Motor neuron (in vitro differentiated cells): ENCODE measurements at regions not wholly inside any gene's neighbourhood (a gene's known extent, or its start where the extent isn't known, plus 50 kb on each side); places are given as distances from the start of the nearest gene placed in this dataset.
A peak's percentile ranks its signal among the peaks of the same experiment; 100 is the strongest.

ENCODE experiments used
- ATAC-seq, 8 experiments: fragments of 200-7000 bp; cut with Tn5 transposase; replicated peaks in 6 of 8; 2 replicates each; pipeline ENCODE4 v1.8.0; 2021; ENCODE audit warnings: mild to moderate bottlenecking in 8 of 8, moderate library complexity in 8 of 8
- H3K27ac ChIP-seq, 2 donors: fragments of 250-450 bp; sonication (Bioruptor Pico); 2 replicates each; pipeline ENCODE4 v1.9.0; 2021; ENCODE audit warnings: antibody characterized with exemption in 2 of 2, mild to moderate bottlenecking in 2 of 2, moderate library complexity in 1 of 2
- H3K4me1 ChIP-seq, 2 donors: fragments of 250-450 bp; sonication (Bioruptor Pico); replicated peaks in 1 of 2; 2 replicates each; pipeline ENCODE4 v1.6.1; 2021; ENCODE audit warnings: antibody characterized with exemption in 2 of 2, mild to moderate bottlenecking in 2 of 2, moderate library complexity in 1 of 2
- H3K4me3 ChIP-seq, 5 donors: fragments of 250-450 bp; sonication (Bioruptor Pico); 2 replicates each; pipeline ENCODE4 v1.9.0; 2021; ENCODE audit warnings: antibody characterized with exemption in 5 of 5, mild to moderate bottlenecking in 5 of 5, moderate library complexity in 4 of 5
- WGBS, 10 experiments: fragments of 450-650 bp; shearing (Covaris generic); methylation state at CpG; one replicate each; pipeline ENCODE4 v1.0.0; 2022; 5-methylcytosine and 5-hydroxymethylcytosine counted together
- in situ Hi-C, 9 experiments: fragments of 400-800 bp; cut with MboI; loops; one replicate each; pipeline ENCODE4 v1.15.0; 2021; ENCODE audit warnings: low sequenced_read_pairs in 9 of 9, low pct_unique_long_range_greater_than_20kb in 2 of 9; ENCODE audit not compliant: unreplicated experiment in 9 of 9

GRCh38 chr1:30386156-30386926 lies 337.0 kb downstream of the MATN1 start:
- 20 to 100% (median 67%) methylated on average over 1 to 9 of the region's 17 CpGs; no CpG with 5 or more reads in 3 of the 10 experiments for WGBS, 10 experiments
- Histone ChIP-seq H3K27ac (no peak overlapping the region), H3K4me1 (peaks cover 12 to 21% of the 10 kb centered on the region in 2 donors), H3K4me3 (no peak overlapping the region)
- ATAC-seq, result no peak
- in situ Hi-C loops, result loop anchor here in 1 of 9 experiments (25.0 kb wide), 1 partner anchor 1149 kb away; the partner anchor contains the start of genes MECR and PTPRU

GRCh38 chr1:30385246-30385995 lies 338.0 kb downstream of the MATN1 start:
- ATAC-seq, result peak in 3 of 8 experiments; percentile 46 to 54 (median 53)
- H3K4me3 ChIP-seq, result no peak overlapping the region
- H3K4me1 ChIP-seq, result peaks cover 12 to 21% of the 10 kb centered on the region in 2 donors
- in situ Hi-C loops, result loop anchor here in 1 of 9 experiments (25.0 kb wide), 1 partner anchor 1148 kb away; the partner anchor contains the start of genes MECR and PTPRU
- peak overlapping the region in 1 of 2 donors; percentile 2 for H3K27ac ChIP-seq
- WGBS, 10 experiments, result 0 to 100% (median 77%) methylated on average over 1 to 15 of the region's 17 CpGs; no CpG with 5 or more reads in 5 of the 10 experiments

- ATAC-seq, result peak in 6 of 8 experiments; percentile 19 to 79 (median 78)
- H3K4me3 ChIP-seq, result no peak overlapping the region
- 0 to 74% (median 37%) methylated on average over 1 to 6 of the region's 10 CpGs; no CpG with 5 or more reads in 4 of the 10 experiments for WGBS, 10 experiments
- no peak overlapping the region for H3K27ac ChIP-seq
- in situ Hi-C loops, result loop anchor here in 1 of 9 experiments (25.0 kb wide), 1 partner anchor 1147 kb away; the partner anchor contains the start of genes MECR and PTPRU
- H3K4me1 ChIP-seq, result peaks cover 12 to 29% of the 10 kb centered on the region in 2 donors
These were observed 338.8 kb downstream of the MATN1 start for GRCh38 chr1:30384286-30385245.

GRCh38 chr1:30383221-30383711 lies 340.1 kb downstream of the MATN1 start:
- Histone ChIP-seq H3K27ac (no peak overlapping the region), H3K4me1 (peaks cover 19 to 40% of the 10 kb centered on the region in 2 donors), H3K4me3 (no peak overlapping the region)
- 40 to 100% (median 90%) methylated on average over 1 to 9 of the region's 12 CpGs; no CpG with 5 or more reads in 4 of the 10 experiments for WGBS, 10 experiments
- in situ Hi-C loops, result loop anchor here in 1 of 9 experiments (25.0 kb wide), 1 partner anchor 1146 kb away; the partner anchor contains the start of genes MECR and PTPRU
- ATAC-seq, result peak in 1 of 8 experiments; percentile 13

GRCh38 chr1:30382496-30382895 lies 340.9 kb downstream of the MATN1 start:
- Histone ChIP-seq H3K4me3 (no peak overlapping the region), H3K4me1 (peaks cover 19 to 48% of the 10 kb centered on the region in 2 donors), H3K27ac (no peak overlapping the region)
- 60 to 100% (median 83%) methylated on average over 1 to 2 of the region's 2 CpGs; no CpG with 5 or more reads in 4 of the 10 experiments for WGBS, 10 experiments
- in situ Hi-C loops, result loop anchor here in 1 of 9 experiments (25.0 kb wide), 1 partner anchor 1145 kb away; the partner anchor contains the start of genes MECR and PTPRU
- no peak for ATAC-seq

GRCh38 chr1:30381671-30382365 lies 341.6 kb downstream of the MATN1 start:
- in situ Hi-C loops, result loop anchor here in 1 of 9 experiments (25.0 kb wide), 1 partner anchor 1145 kb away; the partner anchor contains the start of genes MECR and PTPRU
- Histone ChIP-seq H3K4me3 (no peak overlapping the region), H3K27ac (no peak overlapping the region), H3K4me1 (peaks cover 19 to 54% of the 10 kb centered on the region in 2 donors)
- WGBS, 10 experiments, result 17 to 90% (median 75%) methylated on average over 1 to 6 of the region's 7 CpGs; no CpG with 5 or more reads in 3 of the 10 experiments
- no peak for ATAC-seq

GRCh38 chr1:30381266-30381665 lies 342.1 kb downstream of the MATN1 start:
- 73 to 92% (median 80%) methylated on average over 1 to 5 of the region's 5 CpGs; no CpG with 5 or more reads in 7 of the 10 experiments for WGBS, 10 experiments
- in situ Hi-C loops, result loop anchor here in 1 of 9 experiments (25.0 kb wide), 1 partner anchor 1144 kb away; the partner anchor contains the start of genes MECR and PTPRU
- no peak overlapping the region for H3K4me3 ChIP-seq
- H3K4me1 ChIP-seq, result peaks cover 19 to 54% of the 10 kb centered on the region in 2 donors
- no peak for ATAC-seq
- no peak overlapping the region for H3K27ac ChIP-seq

- no peak overlapping the region for H3K27ac ChIP-seq
- 0 to 10% (median 0%) methylated on average over 2 to 3 of the region's 3 CpGs; no CpG with 5 or more reads in 4 of the 10 experiments for WGBS, 10 experiments
- ATAC-seq, result no peak
- in situ Hi-C loops, result loop anchor here in 1 of 9 experiments (25.0 kb wide), 1 partner anchor 1143 kb away; the partner anchor contains the start of genes MECR and PTPRU
- H3K4me1 ChIP-seq, result peaks cover 17 to 52% of the 10 kb centered on the region in 2 donors
- no peak overlapping the region for H3K4me3 ChIP-seq
These were observed 342.8 kb downstream of the MATN1 start for GRCh38 chr1:30380625-30380984.

GRCh38 chr1:30379684-30380624 lies 343.4 kb downstream of the MATN1 start:
- ATAC-seq, result peak; percentile 37 to 83 (median 48)
- in situ Hi-C loops, result loop anchor here in 1 of 9 experiments (25.0 kb wide), 1 partner anchor 1143 kb away; the partner anchor contains the start of genes MECR and PTPRU
- Histone ChIP-seq H3K4me1 (peaks cover 12 to 45% of the 10 kb centered on the region in 2 donors), H3K27ac (no peak overlapping the region), H3K4me3 (no peak overlapping the region)
- WGBS, 10 experiments, result 0 to 59% (median 45%) methylated on average over 1 to 8 of the region's 13 CpGs; no CpG with 5 or more reads in 2 of the 10 experiments

- peak in 7 of 8 experiments; percentile 6 to 73 (median 36) for ATAC-seq
- H3K27ac ChIP-seq, result no peak overlapping the region
- peaks cover 7 to 36% of the 10 kb centered on the region in 2 donors for H3K4me1 ChIP-seq
- WGBS, 10 experiments, result 0 to 63% (median 19%) methylated on average over 1 to 11 of the region's 18 CpGs; no CpG with 5 or more reads in 2 of the 10 experiments
- in situ Hi-C loops, result loop anchor here in 1 of 9 experiments (25.0 kb wide), 1 partner anchor 1142 kb away; the partner anchor contains the start of genes MECR and PTPRU
- no peak overlapping the region for H3K4me3 ChIP-seq
These were observed 344.3 kb downstream of the MATN1 start for GRCh38 chr1:30378991-30379581.
